Caco-2 (cell line): ENCODE measurements at regions not wholly inside any gene's neighbourhood (a gene's known extent, or its start where the extent isn't known, plus 50 kb on each side); places are given as distances from the start of the nearest gene placed in this dataset.

Experiments used
- BruUV-seq: library from RNA; stranded (reverse); fragments of 400-500 nt; replicated peaks from 2 replicates; lab custom pipeline; 2021; lab: Mats Ljungman, UMichigan
- CTCF ChIA-PET: fragments of 300-600 bp; sonication (Branson Sonifier 250); formaldehyde crosslinking; loops from one replicate; lab custom pipeline; 2022; ENCODE audit warnings: antibody characterized with exemption; lab: Charles Lee
- POLR2A ChIA-PET: fragments of 300-600 bp; sonication (Branson Sonifier 250); formaldehyde crosslinking; loops from one replicate; lab custom pipeline; 2022; ENCODE audit warnings: antibody characterized with exemption; lab: Charles Lee
- DNase-seq, 2 experiments: peaks; one replicate each; pipeline versions ENCODE4 v3.0.0 to v3.0.0-alpha.2; 2020 to 2022
- H3K27me3 ChIP-seq: replicated peaks from 2 replicates; pipeline ENCODE4 v1.6.0; 2011; ENCODE audit warnings: low read length; ENCODE audit not compliant: control insufficient read depth, insufficient read depth
- H3K36me3 ChIP-seq: 2 replicates; pipeline ENCODE4 v1.5.1; 2011; ENCODE audit warnings: low read length; ENCODE audit not compliant: control insufficient read depth, insufficient read depth
- H3K4me1 ChIP-seq: fragments of 250-450 bp; sonication (Bioruptor Pico); 2 replicates; pipeline ENCODE4 v1.5.1; 2020; ENCODE audit warnings: mild to moderate bottlenecking
- H3K4me3 ChIP-seq: 2 replicates; pipeline ENCODE4 v1.5.1; 2011; ENCODE audit warnings: low read depth, mild to moderate bottlenecking, control low read depth, low read length
- H3K9me3 ChIP-seq: fragments of 250-450 bp; sonication (Bioruptor Pico); 2 replicates; pipeline ENCODE4 v1.5.1; 2020; ENCODE audit warnings: mild to moderate bottlenecking, moderate library complexity
- H3K27ac Mint-ChIP-seq: one replicate; pipeline ENCODE4 v1.8.0; 2022; ENCODE audit warnings: mixed read lengths; ENCODE audit not compliant: unreplicated experiment
- H3K27me3 Mint-ChIP-seq: one replicate; pipeline ENCODE4 v1.8.0; 2022; ENCODE audit warnings: mixed read lengths; ENCODE audit not compliant: insufficient read depth, unreplicated experiment
- H3K36me3 Mint-ChIP-seq: one replicate; pipeline ENCODE4 v1.8.0; 2022; ENCODE audit warnings: mild to moderate bottlenecking, mixed read lengths; ENCODE audit not compliant: insufficient read depth, unreplicated experiment
- H3K4me1 Mint-ChIP-seq: one replicate; pipeline ENCODE4 v1.8.0; 2022; ENCODE audit warnings: low read depth, mixed read lengths; ENCODE audit not compliant: unreplicated experiment
- H3K4me3 Mint-ChIP-seq: one replicate; pipeline ENCODE4 v1.8.0; 2022; ENCODE audit warnings: mild to moderate bottlenecking, moderate library complexity, mixed read lengths; ENCODE audit not compliant: unreplicated experiment
- H3K9me3 Mint-ChIP-seq: one replicate; pipeline ENCODE4 v1.8.0; 2022; ENCODE audit warnings: mixed read lengths; ENCODE audit not compliant: unreplicated experiment
- intact Hi-C: fragments of 100-400 bp; cut with micrococcal nuclease; formaldehyde crosslinking; loops from one replicate; pipeline ENCODE4 v1.10.0; 2022; ENCODE audit not compliant: unreplicated experiment
- TF ChIP-seq, protein P1 (sequence below), 2 experiments: fragments of 200-600 bp in 1 of 2; IDR thresholded peaks; 1 replicate in 1 of 2; 2 replicates in 1 of 2; pipeline versions ENCODE4 v1.5.1 to v1.8.0; 2011 to 2022; ENCODE audit warnings: antibody characterized with exemption in 1 of 2, control low read depth in 1 of 2, inconsistent platforms in 1 of 2, low read depth in 1 of 2, low read length in 1 of 2, mild to moderate bottlenecking in 1 of 2, moderate library complexity in 1 of 2; ENCODE audit not compliant: insufficient read depth in 1 of 2, severe bottlenecking in 1 of 2, unreplicated experiment in 1 of 2

DNA sequence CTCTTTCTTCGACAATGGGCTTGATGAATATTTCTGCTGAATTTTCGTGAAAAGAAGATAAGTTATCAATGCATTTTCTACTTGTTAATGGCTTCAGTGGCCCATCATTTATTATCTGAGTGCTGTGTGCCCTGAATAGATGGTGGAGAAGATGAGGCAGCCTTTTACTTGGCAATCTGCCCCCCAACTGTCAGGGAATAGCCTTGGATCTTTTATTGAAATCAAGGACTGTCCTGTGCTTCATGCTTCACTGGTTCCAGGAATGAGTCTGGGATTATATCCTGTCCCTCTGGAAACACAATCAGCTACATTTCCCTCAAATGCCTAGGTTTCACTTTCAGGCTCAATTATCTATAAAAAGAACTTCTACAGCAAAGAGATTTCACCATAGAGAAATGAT, 75.9 kb upstream of the NXPH1 start:
- ChIA-PET POLR2A (no interaction called here), CTCF (no interaction called here)
- no peak overlapping the region for H3K4me3 Mint-ChIP-seq
- H3K27me3 Mint-ChIP-seq = no peaks in the 10 kb centered on the region
- H3K4me1 Mint-ChIP-seq = peaks cover 17% of the 10 kb centered on the region
- no peaks in the 10 kb centered on the region for H3K36me3 ChIP-seq
- H3K27ac Mint-ChIP-seq = no peak overlapping the region
- no peak overlapping the region for H3K4me3 ChIP-seq
- H3K27me3 ChIP-seq = no peaks in the 10 kb centered on the region
- H3K9me3 ChIP-seq = no peaks in the 10 kb centered on the region; the same call in 1 of the 2 replicates
- BruUV-seq = no TSS peak
- H3K4me1 ChIP-seq = 0 out of 2 replicates have a peak, but pooled peaks cover 3% of the 10 kb centered on the region
- TF ChIP-seq, protein P1, sequence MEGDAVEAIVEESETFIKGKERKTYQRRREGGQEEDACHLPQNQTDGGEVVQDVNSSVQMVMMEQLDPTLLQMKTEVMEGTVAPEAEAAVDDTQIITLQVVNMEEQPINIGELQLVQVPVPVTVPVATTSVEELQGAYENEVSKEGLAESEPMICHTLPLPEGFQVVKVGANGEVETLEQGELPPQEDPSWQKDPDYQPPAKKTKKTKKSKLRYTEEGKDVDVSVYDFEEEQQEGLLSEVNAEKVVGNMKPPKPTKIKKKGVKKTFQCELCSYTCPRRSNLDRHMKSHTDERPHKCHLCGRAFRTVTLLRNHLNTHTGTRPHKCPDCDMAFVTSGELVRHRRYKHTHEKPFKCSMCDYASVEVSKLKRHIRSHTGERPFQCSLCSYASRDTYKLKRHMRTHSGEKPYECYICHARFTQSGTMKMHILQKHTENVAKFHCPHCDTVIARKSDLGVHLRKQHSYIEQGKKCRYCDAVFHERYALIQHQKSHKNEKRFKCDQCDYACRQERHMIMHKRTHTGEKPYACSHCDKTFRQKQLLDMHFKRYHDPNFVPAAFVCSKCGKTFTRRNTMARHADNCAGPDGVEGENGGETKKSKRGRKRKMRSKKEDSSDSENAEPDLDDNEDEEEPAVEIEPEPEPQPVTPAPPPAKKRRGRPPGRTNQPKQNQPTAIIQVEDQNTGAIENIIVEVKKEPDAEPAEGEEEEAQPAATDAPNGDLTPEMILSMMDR (IDR thresholded peaks at IDR 0.05; ENCODE audit: insufficient read depth in 1 of 2, low read depth in 1 of 2, low read length in 1 of 2, severe bottlenecking in 1 of 2, unreplicated experiment in 1 of 2) = no peak
- DNase-seq = no peak
- no peaks in the 10 kb centered on the region for H3K9me3 Mint-ChIP-seq
- intact Hi-C loops = no loop called here
- H3K36me3 Mint-ChIP-seq = no peaks in the 10 kb centered on the region

DNA sequence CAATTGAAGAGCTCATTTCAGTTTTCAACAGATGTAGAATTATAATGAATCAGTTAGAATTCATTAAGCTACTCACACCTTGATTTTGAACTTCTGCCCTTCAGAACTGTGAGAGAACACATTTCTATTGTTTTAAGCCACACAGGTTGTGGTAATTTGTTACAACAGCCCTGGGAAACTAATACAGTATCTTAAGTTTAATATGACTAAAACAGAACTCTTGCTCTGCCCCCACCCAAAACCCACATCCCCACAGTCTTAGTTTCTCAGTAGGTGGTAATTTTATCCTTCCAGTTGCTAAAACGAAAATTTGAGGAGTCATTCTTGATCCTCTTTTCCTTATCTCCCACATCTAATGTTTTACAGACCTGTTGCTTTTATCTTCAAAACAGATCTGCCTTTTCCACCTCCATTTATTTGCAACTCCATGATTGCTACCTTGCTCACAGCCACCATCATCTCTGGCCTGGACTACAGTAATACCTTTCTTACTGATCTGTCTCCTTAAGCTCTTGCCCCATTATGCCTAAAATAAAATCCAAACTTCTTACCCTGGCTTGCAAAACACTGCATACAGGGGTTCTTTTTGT, 72.8 kb upstream of the NXPH1 start:
- DNase-seq = no peak
- intact Hi-C loops = no loop called here
- H3K4me3 ChIP-seq = no peak overlapping the region
- H3K36me3 Mint-ChIP-seq = no peaks in the 10 kb centered on the region
- H3K36me3 ChIP-seq = no peaks in the 10 kb centered on the region
- no peaks in the 10 kb centered on the region for H3K9me3 Mint-ChIP-seq
- no peaks in the 10 kb centered on the region; the same call in 1 of the 2 replicates for H3K9me3 ChIP-seq
- ChIA-PET POLR2A (no interaction called here), CTCF (no interaction called here)
- no peaks in the 10 kb centered on the region for H3K27me3 ChIP-seq
- no peaks in the 10 kb centered on the region for H3K27me3 Mint-ChIP-seq
- no TSS peak for BruUV-seq
- H3K4me1 ChIP-seq = 0 out of 2 replicates have a peak, but pooled peaks cover 3% of the 10 kb centered on the region
- H3K4me3 Mint-ChIP-seq = no peak overlapping the region
- peaks cover 22% of the 10 kb centered on the region for H3K4me1 Mint-ChIP-seq
- H3K27ac Mint-ChIP-seq = no peak overlapping the region
- TF ChIP-seq, protein P1 (IDR thresholded peaks at IDR 0.05; ENCODE audit: insufficient read depth in 1 of 2, low read depth in 1 of 2, low read length in 1 of 2, severe bottlenecking in 1 of 2, unreplicated experiment in 1 of 2) = no peak

DNA sequence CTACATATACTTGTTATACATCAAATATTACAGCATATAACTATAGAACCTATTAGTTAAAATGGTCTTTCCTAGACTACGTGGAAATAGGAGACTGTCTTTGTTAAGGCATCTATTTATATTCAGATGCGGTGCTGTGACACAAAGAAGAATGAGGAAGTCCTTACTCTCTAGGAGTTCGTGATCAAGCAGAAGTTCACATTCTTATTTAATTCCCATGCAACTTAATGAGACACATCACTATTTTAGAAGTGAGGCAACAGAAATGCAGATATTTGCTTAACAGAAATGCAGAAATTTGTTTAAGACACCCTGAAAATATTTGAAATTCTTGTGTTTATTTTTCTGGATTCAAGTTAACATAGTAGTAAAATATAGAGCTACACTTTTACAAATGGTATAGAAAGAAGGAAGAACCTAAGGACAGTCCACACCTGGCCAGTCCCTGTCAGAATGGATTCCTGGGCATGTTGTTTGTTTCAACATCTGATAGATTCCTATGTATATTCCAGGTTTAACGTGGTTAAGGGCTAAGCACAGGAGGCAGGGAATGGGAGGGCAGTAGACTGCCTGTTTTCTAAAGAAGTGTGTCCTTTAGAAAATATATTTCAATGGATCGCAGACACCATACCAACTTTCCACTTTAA, 70.6 kb upstream of the NXPH1 start:
- Mint-ChIP-seq H3K9me3 (no peaks in the 10 kb centered on the region), H3K4me1 (peaks cover 16% of the 10 kb centered on the region), H3K27ac (no peak overlapping the region), H3K4me3 (no peak overlapping the region), H3K27me3 (no peaks in the 10 kb centered on the region), H3K36me3 (no peaks in the 10 kb centered on the region)
- no TSS peak for BruUV-seq
- POLR2A ChIA-PET = no interaction called here
- Histone ChIP-seq H3K4me3 (no peak overlapping the region), H3K4me1 (no peaks in the 10 kb centered on the region), H3K9me3 (no peaks in the 10 kb centered on the region; the same call in 1 of the 2 replicates), H3K36me3 (no peaks in the 10 kb centered on the region), H3K27me3 (no peaks in the 10 kb centered on the region)
- no peak for DNase-seq
- CTCF ChIA-PET = no interaction called here
- intact Hi-C loops = no loop called here
- TF ChIP-seq, protein P1 (IDR thresholded peaks at IDR 0.05; ENCODE audit: insufficient read depth in 1 of 2, low read depth in 1 of 2, low read length in 1 of 2, severe bottlenecking in 1 of 2, unreplicated experiment in 1 of 2) = no peak
